ENCODE measurements at regions not wholly inside any gene's neighbourhood (a gene's known extent, or its start where the extent isn't known, plus 50 kb on each side); places are given as distances from the start of the nearest gene placed in this dataset.

- TF ChIP-seq, protein P1, sequence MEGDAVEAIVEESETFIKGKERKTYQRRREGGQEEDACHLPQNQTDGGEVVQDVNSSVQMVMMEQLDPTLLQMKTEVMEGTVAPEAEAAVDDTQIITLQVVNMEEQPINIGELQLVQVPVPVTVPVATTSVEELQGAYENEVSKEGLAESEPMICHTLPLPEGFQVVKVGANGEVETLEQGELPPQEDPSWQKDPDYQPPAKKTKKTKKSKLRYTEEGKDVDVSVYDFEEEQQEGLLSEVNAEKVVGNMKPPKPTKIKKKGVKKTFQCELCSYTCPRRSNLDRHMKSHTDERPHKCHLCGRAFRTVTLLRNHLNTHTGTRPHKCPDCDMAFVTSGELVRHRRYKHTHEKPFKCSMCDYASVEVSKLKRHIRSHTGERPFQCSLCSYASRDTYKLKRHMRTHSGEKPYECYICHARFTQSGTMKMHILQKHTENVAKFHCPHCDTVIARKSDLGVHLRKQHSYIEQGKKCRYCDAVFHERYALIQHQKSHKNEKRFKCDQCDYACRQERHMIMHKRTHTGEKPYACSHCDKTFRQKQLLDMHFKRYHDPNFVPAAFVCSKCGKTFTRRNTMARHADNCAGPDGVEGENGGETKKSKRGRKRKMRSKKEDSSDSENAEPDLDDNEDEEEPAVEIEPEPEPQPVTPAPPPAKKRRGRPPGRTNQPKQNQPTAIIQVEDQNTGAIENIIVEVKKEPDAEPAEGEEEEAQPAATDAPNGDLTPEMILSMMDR (optimal IDR thresholded peaks at IDR 0.05 in 1 of 3, IDR thresholded peaks at IDR 0.05 in 1 of 3, conservative IDR thresholded peaks at IDR 0.05 in 1 of 3; ENCODE audit: extremely low read depth in 1 of 3, insufficient read depth in 2 of 3, low read length in 3 of 3): no peak
- TF ChIP-seq EZH2 (IDR thresholded peaks at IDR 0.05; ENCODE audit: low read length): no peak
Observed at GRCh38 chr6:150548330-150548729, 51.4 kb upstream of the PLEKHG1 start.

Measured in keratinocyte (primary cell).